ENCODE measurements at regions not wholly inside any gene's neighbourhood (a gene's known extent, or its start where the extent isn't known, plus 50 kb on each side); places are given as distances from the start of the nearest gene placed in this dataset.

DNA sequence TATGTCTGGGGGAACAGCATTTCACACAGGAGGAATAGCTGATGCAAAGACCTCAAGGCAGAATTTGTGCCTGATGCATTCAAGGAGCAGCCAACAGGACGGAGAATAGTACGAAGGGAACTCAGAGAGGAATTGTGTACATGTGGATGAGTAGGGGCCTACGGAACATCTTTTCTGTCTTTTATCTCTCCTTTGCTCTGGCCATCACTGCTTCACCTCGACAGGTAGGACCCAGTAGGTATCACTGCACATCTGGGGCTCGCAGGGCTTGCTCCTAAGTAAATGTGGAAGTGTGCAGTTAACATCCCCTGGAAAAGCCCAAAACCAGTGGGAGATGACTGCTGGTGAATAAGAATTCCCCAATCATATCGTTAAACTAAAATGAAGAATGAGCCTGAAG lies 56.4 kb upstream of the POU1F1 start:
- no peak for DNase-seq (ENCODE audit: low read depth in 2 of 2)

DNA sequence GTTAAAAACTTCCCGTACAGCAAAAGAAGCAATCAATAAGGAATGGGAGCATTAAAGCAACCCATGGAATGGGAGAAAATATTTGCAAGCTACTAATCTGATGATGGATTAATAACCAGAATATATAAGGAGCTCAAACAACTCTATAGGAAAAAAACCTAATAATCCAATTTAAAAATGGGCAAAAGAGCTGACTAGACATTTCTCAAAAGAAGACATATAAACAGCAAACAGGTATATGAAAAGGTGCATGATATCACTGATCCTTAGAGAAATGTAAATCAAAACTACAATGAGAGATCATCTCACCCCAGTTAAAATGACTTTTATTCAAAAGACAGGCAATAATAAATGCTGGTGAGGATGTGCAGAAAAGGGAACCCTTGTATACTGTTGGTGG lies 52.7 kb upstream of the POU1F1 start:
- no peak for DNase-seq (ENCODE audit: low read depth in 2 of 2)

Measured in fibroblast of skin of left quadriceps (primary cell).